GM12865 (cell line): ENCODE measurements at regions not wholly inside any gene's neighbourhood (a gene's known extent, or its start where the extent isn't known, plus 50 kb on each side); places are given as distances from the start of the nearest gene placed in this dataset.

ENCODE experiments used
- DNase-seq: peaks from one replicate; pipeline ENCODE4 v3.0.0; 2010; ENCODE audit warnings: low read depth
- H3K4me3 ChIP-seq: 2 replicates; pipeline ENCODE4 v1.5.1; 2011; ENCODE audit warnings: mild to moderate bottlenecking, low read depth, low read length, control low read depth
- CTCF ChIP-seq: IDR thresholded peaks from 2 replicates; pipeline ENCODE4 v1.5.1; 2011; ENCODE audit warnings: low read length, control low read depth, low read depth, inconsistent platforms; ENCODE audit not compliant: insufficient read depth; ENCODE audit errors: missing control alignments

- TF ChIP-seq CTCF, result no peak
- H3K4me3 ChIP-seq, result no peak overlapping the region
- DNase-seq, result no peak
These were observed 701.1 kb upstream of the ZEB2 start for GRCh38 chr2:145221032-145221431.

GRCh38 chr2:145220496-145220895, 700.6 kb upstream of the ZEB2 start:
- no peak for DNase-seq
- no peak overlapping the region for H3K4me3 ChIP-seq
- no peak for TF ChIP-seq CTCF

- H3K4me3 ChIP-seq, result no peak overlapping the region
- no peak for TF ChIP-seq CTCF
These were observed 688.0 kb upstream of the ZEB2 start for GRCh38 chr2:145207884-145208283.

GRCh38 chr2:145206496-145207281, 686.8 kb upstream of the ZEB2 start:
- no peak for DNase-seq
- H3K4me3 ChIP-seq, result no peak overlapping the region
- TF ChIP-seq CTCF, result no peak

More at GRCh38 chr2:145207884-145208283, 688.0 kb upstream of the ZEB2 start:
- no peak for DNase-seq

- no peak overlapping the region for H3K4me3 ChIP-seq
- no peak for TF ChIP-seq CTCF
- no peak for DNase-seq
These were observed 684.0 kb upstream of the ZEB2 start for GRCh38 chr2:145203891-145204290.

GRCh38 chr2:145199827-145200706, 680.1 kb upstream of the ZEB2 start:
- TF ChIP-seq CTCF, result no peak
- DNase-seq, result no peak
- H3K4me3 ChIP-seq, result no peak overlapping the region

- no peak overlapping the region for H3K4me3 ChIP-seq
- DNase-seq, result no peak
- TF ChIP-seq CTCF, result no peak
These were observed 679.1 kb upstream of the ZEB2 start for GRCh38 chr2:145199042-145199441.
